Testis (tissue), 2 donors: ENCODE measurements at regions not wholly inside any gene's neighbourhood (a gene's known extent, or its start where the extent isn't known, plus 50 kb on each side); places are given as distances from the start of the nearest gene placed in this dataset.
"Not testable (repeated sequence)": the region's sequence is repeated elsewhere in the genome, so short reads cannot be mapped to it uniquely, and the experiment has no call there.

Experiments
- DNase-seq: peaks from one replicate; pipeline ENCODE4 v3.0.0-alpha.2; 2019
- H3K27ac ChIP-seq, 2 donors: fragments of 200-600 bp; sonication (generic); one replicate each; pipeline ENCODE4 v1.5.1; 2019
- H3K27me3 ChIP-seq: fragments of 200-600 bp; sonication (generic); one replicate; pipeline ENCODE4 v1.5.1; 2019
- H3K36me3 ChIP-seq: fragments of 200-600 bp; sonication (generic); one replicate; pipeline ENCODE4 v1.5.1; 2017; ENCODE audit warnings: low read depth; ENCODE audit errors: missing control alignments
- H3K4me1 ChIP-seq: fragments of 200-600 bp; sonication (generic); one replicate; pipeline ENCODE4 v1.5.1; 2019
- H3K4me3 ChIP-seq, 2 donors: fragments of 200-600 bp; sonication (generic); one replicate each; pipeline ENCODE4 v1.5.1; 2017 to 2019
- H3K9me3 ChIP-seq: fragments of 200-600 bp; sonication (generic); one replicate; pipeline ENCODE4 v1.5.1; 2017
- POLR2A ChIP-seq: fragments of 450-650 bp; IDR thresholded peaks from one replicate; pipeline ENCODE4 v1.6.1; 2017; ENCODE audit warnings: antibody characterized with exemption, mild to moderate bottlenecking, moderate library complexity
- WGBS, 2 donors: methylation state at CpG; one replicate each; pipeline ENCODE4 v1.1.5; 2018; 5-methylcytosine and 5-hydroxymethylcytosine counted together
- intact Hi-C: fragments of 100-400 bp; cut with DNase I; formaldehyde crosslinking; loops from one replicate; pipeline ENCODE4 v1.15.1; 2023; ENCODE audit warnings: low total_unique reads
- TF ChIP-seq, protein P1 (sequence below), 3 experiments: fragments of 450-650 bp in 2 of 3; fragments of 200-600 bp in 1 of 3; sonication (generic) in 1 of 3; IDR thresholded peaks; one replicate each; pipeline ENCODE4 v1.5.1; 2016 to 2019; ENCODE audit warnings: antibody characterized with exemption in 3 of 3, mild to moderate bottlenecking in 2 of 3, moderate library complexity in 1 of 3

DNA sequence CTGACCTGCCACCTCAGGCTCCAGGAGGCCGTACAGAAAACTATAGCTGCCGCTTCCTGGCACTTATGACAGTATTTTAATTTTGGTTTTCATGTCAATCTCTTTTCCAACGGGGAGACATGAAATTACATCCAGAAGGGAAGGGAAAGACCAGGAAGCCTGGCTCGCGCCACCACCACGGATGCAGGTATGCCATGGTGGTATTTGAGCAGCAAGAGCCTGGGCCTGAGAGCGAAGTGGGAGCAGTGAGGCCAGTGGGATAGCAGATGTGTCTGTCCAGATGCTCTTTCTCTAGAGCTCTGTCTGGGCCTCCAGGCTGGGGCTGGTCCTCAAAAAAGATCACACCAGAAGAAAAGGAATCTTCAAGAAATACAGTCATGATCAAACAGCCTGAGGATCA is 82.5 kb upstream of the CPEB2 start:
- H3K27me3 ChIP-seq = no peaks in the 10 kb centered on the region
- no peak for DNase-seq
- H3K4me1 ChIP-seq = no peaks in the 10 kb centered on the region
- no peak overlapping the region for H3K4me3 ChIP-seq
- intact Hi-C loops = no loop called here
- WGBS, 2 donors = 90 to 95% methylated on average over 7 of the region's 7 CpGs
- no peak overlapping the region for H3K27ac ChIP-seq
- TF ChIP-seq, protein P1, sequence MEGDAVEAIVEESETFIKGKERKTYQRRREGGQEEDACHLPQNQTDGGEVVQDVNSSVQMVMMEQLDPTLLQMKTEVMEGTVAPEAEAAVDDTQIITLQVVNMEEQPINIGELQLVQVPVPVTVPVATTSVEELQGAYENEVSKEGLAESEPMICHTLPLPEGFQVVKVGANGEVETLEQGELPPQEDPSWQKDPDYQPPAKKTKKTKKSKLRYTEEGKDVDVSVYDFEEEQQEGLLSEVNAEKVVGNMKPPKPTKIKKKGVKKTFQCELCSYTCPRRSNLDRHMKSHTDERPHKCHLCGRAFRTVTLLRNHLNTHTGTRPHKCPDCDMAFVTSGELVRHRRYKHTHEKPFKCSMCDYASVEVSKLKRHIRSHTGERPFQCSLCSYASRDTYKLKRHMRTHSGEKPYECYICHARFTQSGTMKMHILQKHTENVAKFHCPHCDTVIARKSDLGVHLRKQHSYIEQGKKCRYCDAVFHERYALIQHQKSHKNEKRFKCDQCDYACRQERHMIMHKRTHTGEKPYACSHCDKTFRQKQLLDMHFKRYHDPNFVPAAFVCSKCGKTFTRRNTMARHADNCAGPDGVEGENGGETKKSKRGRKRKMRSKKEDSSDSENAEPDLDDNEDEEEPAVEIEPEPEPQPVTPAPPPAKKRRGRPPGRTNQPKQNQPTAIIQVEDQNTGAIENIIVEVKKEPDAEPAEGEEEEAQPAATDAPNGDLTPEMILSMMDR (IDR thresholded peaks at IDR 0.05) = no peak
- TF ChIP-seq POLR2A = no peak
- H3K9me3 ChIP-seq = no peaks in the 10 kb centered on the region
- no peaks in the 10 kb centered on the region for H3K36me3 ChIP-seq

DNA sequence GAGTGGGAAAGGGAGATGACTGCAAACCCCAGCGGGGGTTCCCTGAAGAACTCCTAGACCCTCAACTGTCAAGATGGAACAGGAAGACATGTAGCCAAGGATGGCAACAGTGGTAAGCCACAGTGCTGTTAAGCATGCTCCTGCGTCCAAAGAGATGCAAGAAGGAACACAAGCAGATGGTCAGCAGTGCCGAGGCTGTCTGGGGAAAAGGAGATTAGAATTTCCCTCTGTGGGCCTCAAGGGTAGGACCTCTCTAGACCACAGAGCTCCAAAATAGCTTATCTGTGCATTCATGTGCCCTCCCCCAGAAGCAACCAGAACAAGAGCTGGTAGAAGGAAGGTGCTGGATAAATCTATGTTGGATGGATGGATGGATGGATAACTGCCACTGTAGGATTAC is 82.0 kb upstream of the CPEB2 start:
- DNase-seq = no peak
- no peak overlapping the region for H3K4me3 ChIP-seq
- H3K36me3 ChIP-seq = no peaks in the 10 kb centered on the region
- H3K9me3 ChIP-seq = no peaks in the 10 kb centered on the region
- WGBS, 2 donors = 77 to 86% methylated on average over 3 of the region's 3 CpGs
- H3K27me3 ChIP-seq = no peaks in the 10 kb centered on the region
- H3K27ac ChIP-seq = no peak overlapping the region
- TF ChIP-seq, protein P1 (IDR thresholded peaks at IDR 0.05) = no peak
- TF ChIP-seq POLR2A = no peak
- no peaks in the 10 kb centered on the region for H3K4me1 ChIP-seq
- intact Hi-C loops = no loop called here

DNA sequence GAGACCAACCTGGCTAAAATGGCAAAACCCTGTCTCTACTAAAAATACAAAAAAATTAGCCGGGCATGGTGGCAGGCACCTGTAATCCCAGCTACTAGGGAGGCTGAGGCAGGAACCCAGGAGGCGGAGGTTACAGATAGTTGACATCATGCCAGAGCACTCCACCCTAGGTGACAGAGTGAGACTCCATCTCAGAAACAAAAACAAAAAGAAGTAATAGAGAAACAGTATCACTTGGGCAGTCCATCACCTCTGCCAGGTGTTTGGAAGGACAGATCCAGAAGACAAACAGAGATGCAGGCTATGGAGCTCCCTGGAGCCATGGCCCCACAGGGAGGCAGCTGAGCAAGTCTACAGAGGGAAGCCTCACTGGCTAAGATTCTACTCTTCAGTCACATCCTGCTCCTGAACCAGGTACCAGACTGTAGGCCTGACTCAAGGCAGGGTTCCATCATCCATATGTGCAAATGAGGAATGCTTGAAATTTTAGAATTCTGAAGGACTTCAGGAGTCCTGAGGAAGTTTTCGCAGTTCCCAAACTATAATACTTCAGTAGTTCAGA is 81.4 kb upstream of the CPEB2 start:
- no peak overlapping the region for H3K4me3 ChIP-seq
- no peaks in the 10 kb centered on the region for H3K36me3 ChIP-seq
- H3K27me3 ChIP-seq = no peaks in the 10 kb centered on the region
- TF ChIP-seq, protein P1 (IDR thresholded peaks at IDR 0.05) = no peak
- no peak for TF ChIP-seq POLR2A
- no peak for DNase-seq
- intact Hi-C loops = no loop called here
- WGBS, 2 donors = 90 to 96% methylated on average over 3 of the region's 3 CpGs
- H3K9me3 ChIP-seq = no peaks in the 10 kb centered on the region
- H3K27ac ChIP-seq = no peak overlapping the region
- H3K4me1 ChIP-seq = no peaks in the 10 kb centered on the region

DNA sequence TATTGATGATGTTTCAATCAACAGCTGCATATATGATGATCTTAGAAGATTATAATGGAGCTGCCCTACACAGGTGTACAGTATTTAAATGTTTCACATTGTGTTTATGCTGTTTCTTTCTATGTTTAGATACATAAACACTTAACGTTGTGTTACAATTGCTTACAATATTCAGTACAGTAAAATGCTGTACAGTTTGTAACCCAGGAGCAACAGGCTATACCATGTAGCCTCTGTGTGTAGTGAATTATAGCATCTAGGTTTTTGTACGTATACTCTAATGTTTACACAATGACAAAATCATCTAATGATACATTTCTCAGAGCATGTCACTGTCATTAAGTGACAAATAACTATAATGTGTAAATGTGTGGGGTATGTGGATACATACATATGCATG is 80.5 kb upstream of the CPEB2 start:
- H3K27me3 ChIP-seq, H3K36me3 ChIP-seq, H3K27ac ChIP-seq, H3K9me3 ChIP-seq, DNase-seq, H3K4me3 ChIP-seq, intact Hi-C loops, H3K4me1 ChIP-seq: not testable (repeated sequence)
- 69 to 80% methylated on average over 2 of the region's 2 CpGs for WGBS, 2 donors

DNA sequence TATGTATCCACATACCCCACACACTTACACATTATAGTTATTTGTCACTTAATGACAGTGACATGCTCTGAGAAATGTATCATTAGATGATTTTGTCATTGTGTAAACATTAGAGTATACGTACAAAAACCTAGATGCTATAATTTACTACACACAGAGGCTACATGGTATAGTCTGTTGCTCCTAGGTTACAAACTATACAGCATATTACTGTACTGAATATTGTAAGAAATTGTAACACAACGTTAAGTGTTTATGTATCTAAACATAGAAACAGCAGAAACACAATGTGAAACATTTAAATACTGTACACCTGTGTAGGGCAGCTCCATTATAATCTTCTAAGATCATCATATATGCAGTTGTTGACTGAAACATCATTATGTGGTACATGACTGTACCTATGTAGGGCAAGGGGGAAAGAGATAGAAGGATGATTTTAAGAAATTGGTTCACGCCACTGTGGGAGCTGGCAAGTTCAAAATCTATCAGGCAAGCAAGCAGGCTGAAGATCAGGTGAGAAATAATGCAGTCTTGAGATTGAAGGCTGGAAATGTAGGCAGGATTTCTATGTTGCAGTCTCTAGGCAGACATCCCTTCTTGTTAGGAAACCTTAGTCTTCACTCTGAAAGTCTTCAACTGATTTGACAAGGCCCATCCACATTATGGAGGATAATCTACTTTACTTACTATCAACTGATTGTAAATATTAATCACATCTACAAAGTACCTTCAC is 78.0 kb upstream of the CPEB2 start:
- H3K4me3 ChIP-seq = no peak overlapping the region
- H3K36me3 ChIP-seq = no peaks in the 10 kb centered on the region
- intact Hi-C loops = no loop called here
- no peaks in the 10 kb centered on the region for H3K9me3 ChIP-seq
- no peak for DNase-seq
- no peaks in the 10 kb centered on the region for H3K27me3 ChIP-seq
- TF ChIP-seq, protein P1 (IDR thresholded peaks at IDR 0.05) = no peak
- no peak for TF ChIP-seq POLR2A
- H3K27ac ChIP-seq = no peak overlapping the region
- WGBS, 2 donors = 80 to 82% methylated on average over 3 of the region's 3 CpGs
- no peaks in the 10 kb centered on the region for H3K4me1 ChIP-seq
